NB4 (cell line): ENCODE measurements at regions not wholly inside any gene's neighbourhood (a gene's known extent, or its start where the extent isn't known, plus 50 kb on each side); places are given as distances from the start of the nearest gene placed in this dataset.

Source experiments
- DNase-seq: peaks from one replicate; pipeline ENCODE4 v3.0.0; 2010; ENCODE audit warnings: low read depth
- H3K4me3 ChIP-seq: one replicate; pipeline ENCODE4 v1.5.1; 2011; ENCODE audit warnings: mild to moderate bottlenecking, low read depth, low read length, moderate library complexity
- MYC ChIP-seq: IDR thresholded peaks from 2 replicates; pipeline ENCODE4 v1.6.1; 2011; ENCODE audit warnings: low read depth, low read length
- POLR2A ChIP-seq: IDR thresholded peaks from 2 replicates; pipeline ENCODE4 v1.6.1; 2011; ENCODE audit warnings: mild to moderate bottlenecking; ENCODE audit not compliant: insufficient read length; ENCODE audit errors: extremely low read depth
- TF ChIP-seq, protein P1 (sequence below): IDR thresholded peaks from 2 replicates; pipeline ENCODE4 v1.6.1; 2011; ENCODE audit warnings: low read depth, low read length
- TF ChIP-seq, protein P2 (sequence below): IDR thresholded peaks from one replicate; pipeline ENCODE4 v1.5.1; 2012; ENCODE audit warnings: low read depth, low read length

DNA sequence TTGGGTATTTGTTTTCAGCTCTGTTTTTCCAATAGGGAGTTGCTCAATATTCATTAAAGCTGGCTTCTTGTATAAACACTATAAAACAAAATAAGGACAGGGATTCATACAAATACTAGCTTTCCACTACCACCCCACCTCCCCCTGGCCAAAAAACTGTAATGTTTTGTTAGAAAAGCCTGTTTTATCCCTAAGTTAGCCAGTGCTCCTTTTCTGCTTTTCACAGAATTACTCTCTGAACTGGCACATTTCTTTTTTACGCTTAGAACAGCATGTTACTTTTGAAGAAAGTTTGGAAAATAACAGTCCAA is 147.4 kb upstream of the DMRT1 start:
- TF ChIP-seq, protein P1, sequence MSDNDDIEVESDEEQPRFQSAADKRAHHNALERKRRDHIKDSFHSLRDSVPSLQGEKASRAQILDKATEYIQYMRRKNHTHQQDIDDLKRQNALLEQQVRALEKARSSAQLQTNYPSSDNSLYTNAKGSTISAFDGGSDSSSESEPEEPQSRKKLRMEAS, result no peak
- TF ChIP-seq, protein P2, sequence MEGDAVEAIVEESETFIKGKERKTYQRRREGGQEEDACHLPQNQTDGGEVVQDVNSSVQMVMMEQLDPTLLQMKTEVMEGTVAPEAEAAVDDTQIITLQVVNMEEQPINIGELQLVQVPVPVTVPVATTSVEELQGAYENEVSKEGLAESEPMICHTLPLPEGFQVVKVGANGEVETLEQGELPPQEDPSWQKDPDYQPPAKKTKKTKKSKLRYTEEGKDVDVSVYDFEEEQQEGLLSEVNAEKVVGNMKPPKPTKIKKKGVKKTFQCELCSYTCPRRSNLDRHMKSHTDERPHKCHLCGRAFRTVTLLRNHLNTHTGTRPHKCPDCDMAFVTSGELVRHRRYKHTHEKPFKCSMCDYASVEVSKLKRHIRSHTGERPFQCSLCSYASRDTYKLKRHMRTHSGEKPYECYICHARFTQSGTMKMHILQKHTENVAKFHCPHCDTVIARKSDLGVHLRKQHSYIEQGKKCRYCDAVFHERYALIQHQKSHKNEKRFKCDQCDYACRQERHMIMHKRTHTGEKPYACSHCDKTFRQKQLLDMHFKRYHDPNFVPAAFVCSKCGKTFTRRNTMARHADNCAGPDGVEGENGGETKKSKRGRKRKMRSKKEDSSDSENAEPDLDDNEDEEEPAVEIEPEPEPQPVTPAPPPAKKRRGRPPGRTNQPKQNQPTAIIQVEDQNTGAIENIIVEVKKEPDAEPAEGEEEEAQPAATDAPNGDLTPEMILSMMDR, result no peak
- TF ChIP-seq MYC (no peak), POLR2A (no peak)
- no peak for DNase-seq
- no peak overlapping the region for H3K4me3 ChIP-seq

- no peak for DNase-seq
- TF ChIP-seq MYC (no peak), POLR2A (no peak)
- TF ChIP-seq, protein P1, result no peak
- TF ChIP-seq, protein P2, result no peak
- no peak overlapping the region for H3K4me3 ChIP-seq
Observed at GRCh38 chr9:694403-695154, 146.9 kb upstream of the DMRT1 start.

- TF ChIP-seq, protein P2, result no peak
- no peak for TF ChIP-seq MYC
- no peak overlapping the region for H3K4me3 ChIP-seq
- DNase-seq, result no peak
Observed at GRCh38 chr9:695252-695651, 146.2 kb upstream of the DMRT1 start.

DNA sequence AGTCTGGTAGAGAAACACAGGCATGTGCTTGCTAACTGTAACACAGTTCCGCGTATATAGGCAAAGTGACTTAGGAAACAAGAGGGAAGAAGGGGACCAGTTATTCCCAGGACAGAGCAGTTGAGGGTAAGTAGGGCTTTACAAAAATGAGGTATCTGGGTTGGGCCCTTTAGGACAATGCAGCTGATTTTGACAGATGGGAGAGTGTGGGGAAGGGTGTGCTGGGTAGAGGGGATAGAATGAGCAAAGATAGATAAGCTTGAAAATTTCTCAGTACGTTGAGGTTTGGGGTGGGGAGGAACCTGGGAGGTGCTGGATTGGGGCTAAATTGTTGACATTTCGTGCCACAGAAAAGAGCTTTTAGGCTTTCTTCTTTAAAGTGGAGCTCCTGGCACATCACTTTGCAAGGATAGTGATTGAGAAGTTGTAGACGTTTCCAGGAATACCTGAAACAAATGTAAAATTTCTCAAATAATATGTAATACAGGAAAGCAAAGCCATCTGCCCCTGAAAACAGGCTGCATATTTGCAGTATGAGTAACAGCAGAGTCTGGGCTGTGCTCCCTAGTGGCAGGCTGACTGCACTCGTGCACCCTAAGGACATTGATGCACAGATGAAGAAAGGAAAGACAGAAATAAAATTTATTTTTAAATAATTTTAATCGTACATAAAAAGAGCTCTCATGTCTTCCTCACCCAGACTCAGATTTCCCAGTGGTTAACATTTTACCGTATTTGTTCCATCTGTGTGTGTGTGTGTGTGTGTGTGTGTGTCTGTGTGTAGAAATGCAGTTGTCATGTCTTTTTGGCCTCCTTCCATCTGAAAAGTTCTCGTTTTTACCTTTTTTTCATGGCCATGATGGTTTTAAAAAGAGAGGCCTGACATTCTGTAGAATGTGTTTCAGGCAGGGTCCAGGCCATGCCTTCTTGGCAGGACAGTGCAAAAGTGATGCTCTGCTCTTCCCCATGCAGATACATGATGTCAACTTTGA is 144.9 kb upstream of the DMRT1 start:
- H3K4me3 ChIP-seq, result no peak overlapping the region
- TF ChIP-seq, protein P2, result no peak
- TF ChIP-seq MYC (no peak), POLR2A (no peak)
- TF ChIP-seq, protein P1, result no peak
- no peak for DNase-seq

DNA sequence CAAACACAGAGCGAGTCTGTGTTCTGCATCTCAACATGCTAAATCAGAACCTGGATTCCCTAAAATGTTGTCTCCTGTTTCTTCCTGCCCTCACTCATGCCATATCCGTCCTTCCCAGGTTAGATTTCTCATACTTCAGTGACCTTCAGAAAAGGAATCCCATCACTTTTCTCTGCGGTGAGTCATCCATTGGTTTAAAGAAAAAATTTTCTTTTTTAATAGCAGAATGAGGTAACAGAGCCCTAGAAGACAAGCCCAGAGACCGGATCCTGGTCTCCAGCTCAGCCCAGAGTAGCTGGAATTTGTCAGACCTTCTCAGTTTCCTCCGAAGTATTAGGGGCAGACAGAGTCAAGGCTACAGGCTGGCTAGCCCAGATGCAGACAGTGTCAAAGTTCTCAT is 143.2 kb upstream of the DMRT1 start:
- TF ChIP-seq MYC (no peak), POLR2A (no peak)
- TF ChIP-seq, protein P2, result no peak
- TF ChIP-seq, protein P1, result no peak
- no peak overlapping the region for H3K4me3 ChIP-seq
- DNase-seq, result no peak

DNA sequence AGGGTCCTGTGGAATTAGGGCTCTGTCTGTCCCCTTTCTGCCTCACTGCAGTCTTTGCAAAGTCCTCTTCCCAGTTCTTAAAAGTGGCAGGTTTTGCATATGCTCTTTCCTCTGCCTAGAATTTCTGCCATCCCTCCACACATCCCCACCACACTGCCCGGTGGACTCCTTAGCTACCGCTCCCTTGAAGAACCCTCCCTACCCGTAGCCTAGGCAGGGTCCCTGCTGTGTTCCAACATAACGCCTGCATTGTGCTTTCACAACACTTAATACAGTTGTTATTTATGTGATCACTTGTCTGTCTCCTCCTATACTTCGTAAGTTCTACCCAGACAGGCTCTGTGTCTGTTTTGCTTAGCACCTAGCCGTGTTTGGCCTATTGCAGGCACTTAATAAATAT is 142.5 kb upstream of the DMRT1 start:
- no peak for TF ChIP-seq POLR2A
- TF ChIP-seq, protein P1, result no peak
- TF ChIP-seq, protein P2, result no peak
- TF ChIP-seq MYC, result no peak
- no peak overlapping the region for H3K4me3 ChIP-seq
- no peak for DNase-seq
